MM.1S (cell line): ENCODE measurements at regions not wholly inside any gene's neighbourhood (a gene's known extent, or its start where the extent isn't known, plus 50 kb on each side); places are given as distances from the start of the nearest gene placed in this dataset.

Source experiments
- EZH2 ChIP-seq: fragments of 300-600 bp; sonication (generic); optimal IDR thresholded peaks from 2 replicates; pipeline ENCODE3; 2017; ENCODE audit warnings: low read depth, mild to moderate bottlenecking, antibody characterized with exemption, low read length, mixed read lengths
- EZH2phosphoT487 ChIP-seq: fragments of 300-600 bp; sonication (generic); IDR thresholded peaks from 2 replicates; pipeline ENCODE4 v1.6.1; 2018; ENCODE audit warnings: antibody characterized with exemption, low read length
- TF ChIP-seq, protein P1 (sequence below): fragments of 300-600 bp; sonication (generic); IDR thresholded peaks from 2 replicates; pipeline ENCODE4 v1.5.1; 2016; ENCODE audit warnings: antibody characterized with exemption, low read length, mixed read lengths

DNA sequence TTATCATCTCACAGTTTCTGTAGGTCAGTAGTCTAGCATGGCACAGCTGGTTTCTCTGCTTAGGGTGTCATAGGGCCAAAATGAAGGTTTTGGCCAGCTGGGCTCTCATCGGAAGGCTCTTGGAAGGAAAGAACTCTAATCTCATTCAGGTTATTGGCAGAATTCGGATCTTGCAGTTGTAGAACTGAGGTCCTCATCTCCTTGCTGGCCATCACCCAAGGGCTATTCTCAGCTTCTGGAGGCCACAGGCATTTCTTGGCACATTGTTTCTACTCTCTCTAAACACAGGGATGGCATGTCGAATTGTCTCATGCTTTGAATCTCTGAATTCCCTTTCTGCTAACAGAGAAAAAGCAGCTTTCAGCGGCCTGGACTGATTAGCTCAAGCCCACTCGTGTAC, 258.0 kb upstream of the SMARCA2 start:
- TF ChIP-seq, protein P1, sequence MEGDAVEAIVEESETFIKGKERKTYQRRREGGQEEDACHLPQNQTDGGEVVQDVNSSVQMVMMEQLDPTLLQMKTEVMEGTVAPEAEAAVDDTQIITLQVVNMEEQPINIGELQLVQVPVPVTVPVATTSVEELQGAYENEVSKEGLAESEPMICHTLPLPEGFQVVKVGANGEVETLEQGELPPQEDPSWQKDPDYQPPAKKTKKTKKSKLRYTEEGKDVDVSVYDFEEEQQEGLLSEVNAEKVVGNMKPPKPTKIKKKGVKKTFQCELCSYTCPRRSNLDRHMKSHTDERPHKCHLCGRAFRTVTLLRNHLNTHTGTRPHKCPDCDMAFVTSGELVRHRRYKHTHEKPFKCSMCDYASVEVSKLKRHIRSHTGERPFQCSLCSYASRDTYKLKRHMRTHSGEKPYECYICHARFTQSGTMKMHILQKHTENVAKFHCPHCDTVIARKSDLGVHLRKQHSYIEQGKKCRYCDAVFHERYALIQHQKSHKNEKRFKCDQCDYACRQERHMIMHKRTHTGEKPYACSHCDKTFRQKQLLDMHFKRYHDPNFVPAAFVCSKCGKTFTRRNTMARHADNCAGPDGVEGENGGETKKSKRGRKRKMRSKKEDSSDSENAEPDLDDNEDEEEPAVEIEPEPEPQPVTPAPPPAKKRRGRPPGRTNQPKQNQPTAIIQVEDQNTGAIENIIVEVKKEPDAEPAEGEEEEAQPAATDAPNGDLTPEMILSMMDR, result no peak
- TF ChIP-seq EZH2, result no peak
- TF ChIP-seq EZH2phosphoT487, result no peak
